ENCODE measurements at regions not wholly inside any gene's neighbourhood (a gene's known extent, or its start where the extent isn't known, plus 50 kb on each side); places are given as distances from the start of the nearest gene placed in this dataset.

DNA sequence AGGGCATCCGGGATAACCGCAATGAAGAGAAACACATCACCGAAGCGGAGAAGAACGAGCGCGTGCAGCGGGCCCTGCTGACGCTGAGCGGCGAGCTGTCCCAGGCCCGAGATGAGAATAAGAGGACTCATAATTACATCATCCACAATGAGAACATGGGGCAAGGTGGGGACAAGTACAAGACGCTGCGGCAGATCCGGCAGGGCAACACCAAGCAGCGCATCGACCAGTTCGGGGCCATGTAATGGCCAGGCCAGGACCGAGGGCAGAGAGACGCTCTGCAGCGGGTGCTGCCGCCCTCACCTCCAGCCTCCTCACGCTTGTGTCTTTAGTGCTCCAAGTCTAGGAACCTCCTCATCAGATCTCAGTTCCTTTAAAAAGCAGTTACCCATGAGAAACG is 863.7 kb upstream of the ALCAM start:
- TF ChIP-seq ZNF274 (IDR thresholded peaks at IDR 0.05; ENCODE audit: low read depth, low read length), result no peak
- TF ChIP-seq YY1 (IDR thresholded peaks at IDR 0.05; ENCODE audit: insufficient read depth, insufficient read length), result no peak
